ENCODE measurements at regions not wholly inside any gene's neighbourhood (a gene's known extent, or its start where the extent isn't known, plus 50 kb on each side); places are given as distances from the start of the nearest gene placed in this dataset.

- Mint-ChIP-seq H3K4me1 (peaks cover 21% of the 10 kb centered on the region), H3K27me3 (ENCODE audit: low read depth) (no peaks in the 10 kb centered on the region), H3K27ac (no peak overlapping the region), H3K9me3 (peaks cover 25% of the 10 kb centered on the region), H3K36me3 (peaks cover 14% of the 10 kb centered on the region), H3K4me3 (no peak overlapping the region)
- no peak for ATAC-seq
- POLR2A ChIA-PET = no interaction called here
- CTCF ChIA-PET = no interaction called here
- TF ChIP-seq ZNF219 (CRISPR knock-in tag; IDR thresholded peaks at IDR 0.05; ENCODE audit: borderline replicate concordance) = no peak
- TF ChIP-seq NR1H2 (CRISPR knock-in tag; IDR thresholded peaks at IDR 0.05) = no peak
- TF ChIP-seq ETV6 (CRISPR knock-in tag; IDR thresholded peaks at IDR 0.05) = no peak
- no peak for TF ChIP-seq CTCF (IDR thresholded peaks at IDR 0.05)
- TF ChIP-seq E2F5 (CRISPR knock-in tag; IDR thresholded peaks at IDR 0.05) = no peak
- TF ChIP-seq IRF2 (CRISPR knock-in tag; IDR thresholded peaks at IDR 0.05; ENCODE audit: borderline replicate concordance, low read depth) = no peak
- TF ChIP-seq ZSCAN18 (CRISPR knock-in tag; IDR thresholded peaks at IDR 0.05) = no peak
- TF ChIP-seq SOX15 (CRISPR knock-in tag; IDR thresholded peaks at IDR 0.05) = no peak
- no peak for TF ChIP-seq ZNF423 (CRISPR knock-in tag; IDR thresholded peaks at IDR 0.05)
- no peak for TF ChIP-seq RORB (CRISPR knock-in tag; IDR thresholded peaks at IDR 0.05)
- no peak for TF ChIP-seq ATF2 (CRISPR knock-in tag; IDR thresholded peaks at IDR 0.05; ENCODE audit: borderline replicate concordance, low read depth)
- TF ChIP-seq ATF6 (CRISPR knock-in tag; IDR thresholded peaks at IDR 0.05) = no peak
- no peak for TF ChIP-seq PREB (CRISPR knock-in tag; IDR thresholded peaks at IDR 0.05; ENCODE audit: borderline replicate concordance)
- no peak for TF ChIP-seq NFE2L1 (CRISPR knock-in tag; IDR thresholded peaks at IDR 0.05)
- TF ChIP-seq ZNF121 (CRISPR knock-in tag; IDR thresholded peaks at IDR 0.05) = no peak
- TF ChIP-seq USF2 (CRISPR knock-in tag; IDR thresholded peaks at IDR 0.05) = no peak
- TF ChIP-seq GRHL2 (CRISPR knock-in tag; IDR thresholded peaks at IDR 0.05; ENCODE audit: insufficient replicate concordance, severe bottlenecking) = no peak
- DNase-seq (ENCODE audit: low spot score) = no peak
Measured at GRCh38 chr4:171601091-171601490, 212.1 kb upstream of the GALNTL6 start.

- CTCF ChIA-PET = no interaction called here
- peaks cover 14% of the 10 kb centered on the region for H3K36me3 Mint-ChIP-seq
- no peaks in the 10 kb centered on the region for H3K27me3 Mint-ChIP-seq (ENCODE audit: low read depth)
- no peak overlapping the region for H3K4me3 Mint-ChIP-seq
- H3K27ac Mint-ChIP-seq = no peak overlapping the region
- H3K4me1 Mint-ChIP-seq = peaks cover 21% of the 10 kb centered on the region
- POLR2A ChIA-PET = no interaction called here
- DNase-seq (ENCODE audit: low spot score) (no peak), ATAC-seq (no peak)
- TF ChIP-seq JUN (CRISPR knock-in tag; IDR thresholded peaks at IDR 0.05) = no peak
- TF ChIP-seq JAZF1 (CRISPR knock-in tag; IDR thresholded peaks at IDR 0.05) = no peak
- TF ChIP-seq ZSCAN18 (CRISPR knock-in tag; IDR thresholded peaks at IDR 0.05) = no peak
- no peak for TF ChIP-seq ZNF396 (CRISPR knock-in tag; IDR thresholded peaks at IDR 0.05; ENCODE audit: borderline replicate concordance)
- no peak for TF ChIP-seq PRRX2 (CRISPR knock-in tag; IDR thresholded peaks at IDR 0.05)
- H3K9me3 Mint-ChIP-seq = peaks cover 25% of the 10 kb centered on the region
Measured at GRCh38 chr4:171599628-171600027, 213.6 kb upstream of the GALNTL6 start.
